Adrenal gland (tissue), 9 donors: ENCODE measurements at regions not wholly inside any gene's neighbourhood (a gene's known extent, or its start where the extent isn't known, plus 50 kb on each side); places are given as distances from the start of the nearest gene placed in this dataset.

Experiments
- DNase-seq, 7 donors: peaks; one replicate each; pipeline ENCODE4 v3.0.0-alpha.2; 2019 to 2020
- H3K27ac ChIP-seq, 5 donors: fragments of 200-600 bp; sonication (generic) in 4 of 5; 1 replicate in 3 of 5; 2 replicates in 2 of 5; pipeline versions ENCODE4 v1.5.1 to v1.8.0; 2016 to 2020; ENCODE audit warnings: mild to moderate bottlenecking in 1 of 5
- H3K27me3 ChIP-seq: fragments of 200-600 bp; 2 replicates; pipeline ENCODE4 v1.8.0; 2021
- H3K36me3 ChIP-seq, 2 donors: fragments of 200-600 bp; replicated peaks in 1 of 2; 1 replicate in 1 of 2; 2 replicates in 1 of 2; pipeline versions ENCODE4 v1.5.1 to v1.8.0; 2018 to 2022
- H3K4me1 ChIP-seq, 2 donors: fragments of 200-600 bp; replicated peaks in 1 of 2; 1 replicate in 1 of 2; 2 replicates in 1 of 2; pipeline versions ENCODE4 v1.5.1 to v1.8.0; 2018 to 2021
- H3K4me3 ChIP-seq, 4 donors: fragments of 200-600 bp; sonication (generic) in 3 of 4; one replicate each; pipeline ENCODE4 v1.5.1; 2016 to 2018
- H3K9me3 ChIP-seq, 3 donors: fragments of 200-600 bp; sonication (generic) in 1 of 3; replicated peaks in 1 of 3; 1 replicate in 2 of 3; 2 replicates in 1 of 3; pipeline versions ENCODE4 v1.5.1 to v1.8.0; 2016 to 2021
- CTCF ChIP-seq, 6 experiments: fragments of 450-650 bp in 4 of 6; fragments of 200-600 bp in 2 of 6; sonication (generic) in 1 of 6; IDR thresholded peaks; 1 replicate in 5 of 6; 2 replicates in 1 of 6; pipeline versions ENCODE4 v1.5.1 to v1.8.0; 2016 to 2021; ENCODE audit warnings: antibody characterized with exemption in 6 of 6, mild to moderate bottlenecking in 2 of 6, moderate library complexity in 1 of 6
- POLR2A ChIP-seq, 2 donors: fragments of 450-650 bp; IDR thresholded peaks; one replicate each; pipeline ENCODE4 v1.6.1; 2017; ENCODE audit warnings: antibody characterized with exemption in 2 of 2, mild to moderate bottlenecking in 2 of 2, moderate library complexity in 1 of 2
- WGBS, 4 donors: extraction: QIAGEN DNeasy Blood & Tissue Kit in 2 of 4; methylation state at CpG; one replicate each; pipeline versions ENCODE4 v1.1.5 to v1.1.7; 2013 to 2017; 5-methylcytosine and 5-hydroxymethylcytosine counted together
- intact Hi-C, 2 donors: fragments of 100-400 bp; cut with DNase I; formaldehyde crosslinking; loops; one replicate each; pipeline versions ENCODE4 v1.14.1 to v1.15.0; 2022 to 2023
- donor health status: healthy with polysubstance abuse.
- donor health status: Bipolar disorder and iron deficiency.
- donor health status: DM: yes; HTN: yes; CAD: no.
- donor health status: DM: no; HTN: no; CAD: no.
- donor health status: DM: no; HTN: no; CAD: no.

GRCh38 chr6:113388996-113389395 is 468.1 kb upstream of the MARCKS start:
- TF ChIP-seq CTCF (IDR thresholded peaks at IDR 0.05) = no peak
- no peaks in the 10 kb centered on the region for H3K9me3 ChIP-seq
- DNase-seq = no peak
- no peaks in the 10 kb centered on the region for H3K4me1 ChIP-seq
- H3K27ac ChIP-seq = no peak overlapping the region
- H3K27me3 ChIP-seq = no peaks in the 10 kb centered on the region
- 77 to 85% (median 82%) methylated on average over 2 of the region's 2 CpGs for WGBS, 4 donors
- no peak overlapping the region for H3K4me3 ChIP-seq
- intact Hi-C loops = no loop called here
- no peaks in the 10 kb centered on the region for H3K36me3 ChIP-seq

- H3K36me3 ChIP-seq = no peaks in the 10 kb centered on the region
- intact Hi-C loops = no loop called here
- no peaks in the 10 kb centered on the region for H3K9me3 ChIP-seq
- TF ChIP-seq POLR2A (IDR thresholded peaks at IDR 0.05) = no peak
- TF ChIP-seq CTCF (IDR thresholded peaks at IDR 0.05) = no peak
- no peak for DNase-seq
- no peaks in the 10 kb centered on the region for H3K4me1 ChIP-seq
- H3K27ac ChIP-seq = no peak overlapping the region
- 71 to 81% (median 75%) methylated on average over 3 of the region's 3 CpGs for WGBS, 4 donors
- H3K27me3 ChIP-seq = no peaks in the 10 kb centered on the region
- no peak overlapping the region for H3K4me3 ChIP-seq
Observed at GRCh38 chr6:113392551-113393055, 464.5 kb upstream of the MARCKS start.

GRCh38 chr6:113394216-113394615 is 462.9 kb upstream of the MARCKS start:
- no peaks in the 10 kb centered on the region for H3K36me3 ChIP-seq
- H3K27me3 ChIP-seq = no peaks in the 10 kb centered on the region
- H3K4me3 ChIP-seq = no peak overlapping the region
- TF ChIP-seq CTCF (IDR thresholded peaks at IDR 0.05) (no peak), POLR2A (IDR thresholded peaks at IDR 0.05) (no peak)
- no peaks in the 10 kb centered on the region for H3K4me1 ChIP-seq
- H3K27ac ChIP-seq = no peak overlapping the region
- intact Hi-C loops = no loop called here
- DNase-seq = no peak
- H3K9me3 ChIP-seq = no peaks in the 10 kb centered on the region
- WGBS, 4 donors = 73 to 90% (median 80%) methylated on average over 4 of the region's 4 CpGs

- no peak for DNase-seq
- H3K36me3 ChIP-seq = no peaks in the 10 kb centered on the region
- H3K4me3 ChIP-seq = no peak overlapping the region
- H3K4me1 ChIP-seq = no peaks in the 10 kb centered on the region
- H3K27ac ChIP-seq = no peak overlapping the region
- H3K27me3 ChIP-seq = no peaks in the 10 kb centered on the region
- H3K9me3 ChIP-seq = no peaks in the 10 kb centered on the region
- TF ChIP-seq POLR2A (IDR thresholded peaks at IDR 0.05) (no peak), CTCF (IDR thresholded peaks at IDR 0.05) (no peak)
- intact Hi-C loops = no loop called here
- 81 to 90% (median 87%) methylated on average over 2 of the region's 2 CpGs for WGBS, 4 donors
Observed at GRCh38 chr6:113394729-113395128, 462.4 kb upstream of the MARCKS start.
